GM18507 (cell line): ENCODE measurements at regions not wholly inside any gene's neighbourhood (a gene's known extent, or its start where the extent isn't known, plus 50 kb on each side); places are given as distances from the start of the nearest gene placed in this dataset.

Source experiments
- DNase-seq: peaks from one replicate; pipeline ENCODE4 v3.0.0; 2011; ENCODE audit warnings: low read depth; ENCODE audit not compliant: insufficient read length; ENCODE audit errors: extremely low spot score
- FAIRE-seq: peaks from 2 replicates; lab custom pipeline; 2011; peaks lifted over from hg19 to GRCh38; lab: Jason Lieb, UNC

GRCh38 chr22:47921906-47922305 lies 1159.5 kb downstream of the TBC1D22A start:
- no peak for DNase-seq
- no peak for FAIRE-seq

GRCh38 chr22:47920380-47920959 lies 1158.0 kb downstream of the TBC1D22A start:
- no peak for FAIRE-seq
- DNase-seq, result no peak

- no peak for FAIRE-seq
- no peak for DNase-seq
These were observed 1157.4 kb downstream of the TBC1D22A start for GRCh38 chr22:47919893-47920292.

- FAIRE-seq (no peak), DNase-seq (no peak)
These were observed 1156.6 kb downstream of the TBC1D22A start for GRCh38 chr22:47919001-47919441.

- FAIRE-seq (no peak), DNase-seq (no peak)
These were observed 1155.9 kb downstream of the TBC1D22A start for GRCh38 chr22:47918276-47918921.

GRCh38 chr22:47914481-47915097 lies 1152.1 kb downstream of the TBC1D22A start:
- FAIRE-seq, result no peak

GRCh38 chr22:47902646-47903180 lies 1140.3 kb downstream of the TBC1D22A start:
- DNase-seq, result no peak
- no peak for FAIRE-seq

More at GRCh38 chr22:47914481-47915097, 1152.1 kb downstream of the TBC1D22A start:
- no peak for DNase-seq

GRCh38 chr22:47901911-47902310 lies 1139.5 kb downstream of the TBC1D22A start:
- DNase-seq (no peak), FAIRE-seq (no peak)

- no peak for FAIRE-seq
- no peak for DNase-seq
These were observed 1137.4 kb downstream of the TBC1D22A start for GRCh38 chr22:47899894-47900293.

GRCh38 chr22:47898946-47899345 lies 1136.5 kb downstream of the TBC1D22A start:
- FAIRE-seq (no peak), DNase-seq (no peak)

GRCh38 chr22:47891609-47892008 lies 1129.2 kb downstream of the TBC1D22A start:
- no peak for DNase-seq
- FAIRE-seq, result no peak

GRCh38 chr22:47888817-47889216 lies 1126.4 kb downstream of the TBC1D22A start:
- DNase-seq (no peak), FAIRE-seq (no peak)

GRCh38 chr22:47884775-47885174 lies 1122.3 kb downstream of the TBC1D22A start:
- DNase-seq (no peak), FAIRE-seq (no peak)

GRCh38 chr22:47884200-47884599 lies 1121.8 kb downstream of the TBC1D22A start:
- FAIRE-seq, result no peak
- DNase-seq, result no peak

- FAIRE-seq (no peak), DNase-seq (no peak)
These were observed 1121.3 kb downstream of the TBC1D22A start for GRCh38 chr22:47883757-47884156.

GRCh38 chr22:47879346-47879745 lies 1116.9 kb downstream of the TBC1D22A start:
- FAIRE-seq, result no peak
- no peak for DNase-seq

- FAIRE-seq, result no peak
- DNase-seq, result no peak
These were observed 1116.0 kb downstream of the TBC1D22A start for GRCh38 chr22:47878460-47878859.

GRCh38 chr22:47872761-47873535 lies 1110.5 kb downstream of the TBC1D22A start:
- DNase-seq (no peak), FAIRE-seq (no peak)

- DNase-seq (no peak), FAIRE-seq (no peak)
These were observed 1103.2 kb downstream of the TBC1D22A start for GRCh38 chr22:47865626-47866025.

GRCh38 chr22:47862394-47862793 lies 1099.9 kb downstream of the TBC1D22A start:
- FAIRE-seq, result no peak
- no peak for DNase-seq
